MV-4-11 (cell line): ENCODE measurements at regions not wholly inside any gene's neighbourhood (a gene's known extent, or its start where the extent isn't known, plus 50 kb on each side); places are given as distances from the start of the nearest gene placed in this dataset.

Source experiments
- DNase-seq: peaks from one replicate; lab custom pipeline; 2025; lab: John Stamatoyannopoulos, UW

GRCh38 chr2:221156062-221156734 is 415.9 kb downstream of the EPHA4 start:
- DNase-seq = no peak

- DNase-seq = no peak
These were observed 410.9 kb downstream of the EPHA4 start for GRCh38 chr2:221161186-221161585.

- no peak for DNase-seq
These were observed 405.8 kb downstream of the EPHA4 start for GRCh38 chr2:221166292-221166691.

- no peak for DNase-seq
These were observed 404.5 kb downstream of the EPHA4 start for GRCh38 chr2:221167561-221167960.

- no peak for DNase-seq
These were observed 402.4 kb downstream of the EPHA4 start for GRCh38 chr2:221169724-221170123.

- DNase-seq = no peak
These were observed 401.6 kb downstream of the EPHA4 start for GRCh38 chr2:221170548-221170947.

- no peak for DNase-seq
These were observed 395.4 kb downstream of the EPHA4 start for GRCh38 chr2:221176667-221177066.

- DNase-seq = peak; percentile 3
These were observed 394.0 kb downstream of the EPHA4 start for GRCh38 chr2:221178139-221178538.

GRCh38 chr2:221186873-221187272 is 385.2 kb downstream of the EPHA4 start:
- DNase-seq = no peak

GRCh38 chr2:221189431-221190067 is 382.6 kb downstream of the EPHA4 start:
- DNase-seq = no peak

GRCh38 chr2:221195829-221196228 is 376.3 kb downstream of the EPHA4 start:
- DNase-seq = no peak

GRCh38 chr2:221197225-221197856 is 374.8 kb downstream of the EPHA4 start:
- no peak for DNase-seq

GRCh38 chr2:221198309-221198708 is 373.8 kb downstream of the EPHA4 start:
- DNase-seq = no peak

GRCh38 chr2:221200184-221200839 is 371.8 kb downstream of the EPHA4 start:
- DNase-seq = no peak

- DNase-seq = no peak
These were observed 369.7 kb downstream of the EPHA4 start for GRCh38 chr2:221202431-221202830.

GRCh38 chr2:221203125-221203524 is 369.0 kb downstream of the EPHA4 start:
- DNase-seq = no peak

- no peak for DNase-seq
These were observed 368.2 kb downstream of the EPHA4 start for GRCh38 chr2:221203856-221204255.

GRCh38 chr2:221204699-221205098 is 367.4 kb downstream of the EPHA4 start:
- no peak for DNase-seq

GRCh38 chr2:221205103-221205673 is 366.9 kb downstream of the EPHA4 start:
- no peak for DNase-seq

- no peak for DNase-seq
These were observed 361.4 kb downstream of the EPHA4 start for GRCh38 chr2:221210686-221211085.

GRCh38 chr2:221211653-221212052 is 360.5 kb downstream of the EPHA4 start:
- no peak for DNase-seq

- DNase-seq = no peak
These were observed 360.0 kb downstream of the EPHA4 start for GRCh38 chr2:221212105-221212504.

- no peak for DNase-seq
These were observed 356.6 kb downstream of the EPHA4 start for GRCh38 chr2:221215487-221215886.
